ENCODE measurements at regions not wholly inside any gene's neighbourhood (a gene's known extent, or its start where the extent isn't known, plus 50 kb on each side); places are given as distances from the start of the nearest gene placed in this dataset.

DNA sequence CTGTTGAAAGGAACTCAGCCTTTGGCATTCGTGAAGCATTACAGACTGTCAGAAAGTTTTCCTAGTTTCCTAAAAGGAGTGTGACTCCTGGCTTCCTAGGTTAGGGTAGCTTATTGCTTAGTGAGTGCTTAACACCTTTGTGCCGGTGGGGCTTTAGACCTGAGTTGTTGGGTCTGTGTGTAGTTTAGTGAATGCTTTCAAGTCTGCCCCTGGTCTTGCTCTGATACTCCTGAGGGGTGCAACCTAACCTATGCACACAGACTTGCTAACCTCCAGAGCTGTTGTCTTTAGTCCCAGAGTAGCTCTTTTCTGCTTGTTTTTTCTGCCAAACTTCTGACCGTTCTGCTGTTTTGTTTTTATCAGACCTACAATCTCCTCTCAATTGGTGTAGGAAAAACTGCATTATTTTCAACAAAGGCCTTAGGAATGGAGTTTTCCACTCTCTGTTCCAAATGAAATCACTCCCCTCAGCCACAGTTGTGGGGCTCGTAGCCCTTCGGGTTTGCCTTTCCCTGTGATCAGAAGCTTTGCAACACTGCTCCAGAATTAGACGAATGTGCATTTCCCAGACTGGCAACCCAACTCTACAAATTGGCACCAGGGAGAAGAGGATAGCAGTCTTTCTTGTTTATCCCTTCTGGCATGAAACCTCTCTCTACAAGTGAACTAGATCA lies 1399.1 kb upstream of the PCDH7 start:
- TF ChIP-seq POLR2A (IDR thresholded peaks at IDR 0.05; ENCODE audit: low read depth) (no peak), EP300 (IDR thresholded peaks at IDR 0.05) (no peak)
- TF ChIP-seq, protein P1, sequence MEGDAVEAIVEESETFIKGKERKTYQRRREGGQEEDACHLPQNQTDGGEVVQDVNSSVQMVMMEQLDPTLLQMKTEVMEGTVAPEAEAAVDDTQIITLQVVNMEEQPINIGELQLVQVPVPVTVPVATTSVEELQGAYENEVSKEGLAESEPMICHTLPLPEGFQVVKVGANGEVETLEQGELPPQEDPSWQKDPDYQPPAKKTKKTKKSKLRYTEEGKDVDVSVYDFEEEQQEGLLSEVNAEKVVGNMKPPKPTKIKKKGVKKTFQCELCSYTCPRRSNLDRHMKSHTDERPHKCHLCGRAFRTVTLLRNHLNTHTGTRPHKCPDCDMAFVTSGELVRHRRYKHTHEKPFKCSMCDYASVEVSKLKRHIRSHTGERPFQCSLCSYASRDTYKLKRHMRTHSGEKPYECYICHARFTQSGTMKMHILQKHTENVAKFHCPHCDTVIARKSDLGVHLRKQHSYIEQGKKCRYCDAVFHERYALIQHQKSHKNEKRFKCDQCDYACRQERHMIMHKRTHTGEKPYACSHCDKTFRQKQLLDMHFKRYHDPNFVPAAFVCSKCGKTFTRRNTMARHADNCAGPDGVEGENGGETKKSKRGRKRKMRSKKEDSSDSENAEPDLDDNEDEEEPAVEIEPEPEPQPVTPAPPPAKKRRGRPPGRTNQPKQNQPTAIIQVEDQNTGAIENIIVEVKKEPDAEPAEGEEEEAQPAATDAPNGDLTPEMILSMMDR (IDR thresholded peaks at IDR 0.05), result no peak

Measured in esophagus muscularis mucosa (tissue), 4 donors.